Breast epithelium (tissue), 3 donors: ENCODE measurements at regions not wholly inside any gene's neighbourhood (a gene's known extent, or its start where the extent isn't known, plus 50 kb on each side); places are given as distances from the start of the nearest gene placed in this dataset.

Experiments used
- CTCF ChIP-seq, 3 donors: fragments of 450-650 bp; IDR thresholded peaks; one replicate each; pipeline ENCODE4 v1.5.1; 2016 to 2017; ENCODE audit warnings: antibody characterized with exemption in 3 of 3, mild to moderate bottlenecking in 3 of 3, moderate library complexity in 3 of 3
- POLR2AphosphoS5 ChIP-seq, 3 donors: sonication (generic); formaldehyde crosslinking; IDR thresholded peaks; one replicate each; pipeline ENCODE4 v1.6.1; 2017; ENCODE audit warnings: antibody characterized with exemption in 3 of 3

- TF ChIP-seq CTCF (IDR thresholded peaks at IDR 0.05): no peak
- TF ChIP-seq POLR2AphosphoS5 (IDR thresholded peaks at IDR 0.05): no peak
Measured at GRCh38 chr10:28910956-28911355, 233.6 kb downstream of the BAMBI start.
